SK-N-SH treated with all-trans-retinoic acid at 6 μM for 48 hours (cell line): ENCODE measurements at regions not wholly inside any gene's neighbourhood (a gene's known extent, or its start where the extent isn't known, plus 50 kb on each side); places are given as distances from the start of the nearest gene placed in this dataset.

ENCODE experiments used
- ATAC-seq: fragments of 200-7000 bp; cut with Tn5 transposase; 3 replicates; pipeline ENCODE4 v1.9.1; 2020; ENCODE audit warnings: mild to moderate bottlenecking, moderate library complexity
- ARNTL ChIP-seq: fragments of 450-650 bp; formaldehyde crosslinking; IDR thresholded peaks from 2 replicates; pipeline ENCODE4 v1.5.0; 2020; ENCODE audit warnings: low read depth, mild to moderate bottlenecking, moderate library complexity, borderline replicate concordance
- BACH2 ChIP-seq: fragments of 250-450 bp; sonication (Bioruptor Pico); IDR thresholded peaks from 2 replicates; pipeline ENCODE4 v1.9.0; 2021; ENCODE audit warnings: mild to moderate bottlenecking, borderline replicate concordance
- CSRNP3 ChIP-seq: fragments of 250-450 bp; sonication (Bioruptor Pico); IDR thresholded peaks from 2 replicates; pipeline ENCODE4 v1.5.1; 2021; ENCODE audit warnings: mild to moderate bottlenecking, moderate library complexity
- ESRRG ChIP-seq: fragments of 250-450 bp; sonication (Bioruptor Pico); IDR thresholded peaks from 2 replicates; pipeline ENCODE4 v1.6.1; 2021; ENCODE audit warnings: mild to moderate bottlenecking
- GLIS3 ChIP-seq: fragments of 250-450 bp; sonication (Bioruptor Pico); IDR thresholded peaks from 2 replicates; pipeline ENCODE4 v1.5.0; 2020; ENCODE audit warnings: mild to moderate bottlenecking, moderate library complexity
- ISL1 ChIP-seq: fragments of 250-450 bp; sonication (Bioruptor Pico); IDR thresholded peaks from 2 replicates; pipeline ENCODE4 v2.1.2; 2022; ENCODE audit warnings: mild to moderate bottlenecking, moderate library complexity
- OSR1 ChIP-seq: fragments of 250-450 bp; sonication (Bioruptor Pico); IDR thresholded peaks from 2 replicates; pipeline ENCODE4 v1.8.0; 2022; ENCODE audit warnings: moderate library complexity, mild to moderate bottlenecking, inconsistent platforms
- PATZ1 ChIP-seq: fragments of 250-450 bp; sonication (Bioruptor Pico); IDR thresholded peaks from 2 replicates; pipeline ENCODE4 v1.8.0; 2020; ENCODE audit warnings: mild to moderate bottlenecking, moderate library complexity, borderline replicate concordance
- POU6F1 ChIP-seq: fragments of 250-450 bp; sonication (Bioruptor Pico); IDR thresholded peaks from 2 replicates; pipeline ENCODE4 v1.8.0; 2021; ENCODE audit warnings: low read depth, mild to moderate bottlenecking, moderate library complexity, borderline replicate concordance
- PPARA ChIP-seq: fragments of 250-450 bp; sonication (Bioruptor Pico); IDR thresholded peaks from 2 replicates; pipeline ENCODE4 v1.5.0; 2020; ENCODE audit warnings: mild to moderate bottlenecking, borderline replicate concordance
- RARB ChIP-seq: fragments of 250-450 bp; sonication (Bioruptor Pico); IDR thresholded peaks from 2 replicates; pipeline ENCODE4 v1.8.0; 2021; ENCODE audit warnings: mild to moderate bottlenecking, moderate library complexity
- SNAI2 ChIP-seq: fragments of 250-450 bp; sonication (Bioruptor Pico); IDR thresholded peaks from 2 replicates; pipeline ENCODE4 v1.5.0; 2020; ENCODE audit warnings: mild to moderate bottlenecking, moderate library complexity
- TOX ChIP-seq: fragments of 250-450 bp; sonication (Bioruptor Pico); IDR thresholded peaks from 2 replicates; pipeline ENCODE4 v1.8.0; 2021; ENCODE audit warnings: mild to moderate bottlenecking, moderate library complexity, borderline replicate concordance
- TSHZ2 ChIP-seq: fragments of 250-450 bp; sonication (Bioruptor Pico); IDR thresholded peaks from 2 replicates; pipeline ENCODE4 v1.5.0; 2020; ENCODE audit warnings: mild to moderate bottlenecking, moderate library complexity
- ZC3H10 ChIP-seq: fragments of 250-450 bp; sonication (Bioruptor Pico); IDR thresholded peaks from 2 replicates; pipeline ENCODE4 v1.5.1; 2021; ENCODE audit warnings: mild to moderate bottlenecking, moderate library complexity
- ZFP3 ChIP-seq: fragments of 250-450 bp; sonication (Bioruptor Pico); IDR thresholded peaks from 2 replicates; pipeline ENCODE4 v1.5.0; 2020; ENCODE audit warnings: mild to moderate bottlenecking, moderate library complexity
- ZFP30 ChIP-seq: fragments of 450-650 bp; formaldehyde crosslinking; IDR thresholded peaks from 2 replicates; pipeline ENCODE4 v1.5.0; 2022; ENCODE audit warnings: mild to moderate bottlenecking, moderate library complexity
- ZNF565 ChIP-seq: fragments of 450-650 bp; formaldehyde crosslinking; conservative IDR thresholded peaks from 2 replicates; pipeline ENCODE4 v1.5.0; 2020; ENCODE audit warnings: low read depth, mild to moderate bottlenecking, moderate library complexity
- ZNF70 ChIP-seq: fragments of 450-650 bp; formaldehyde crosslinking; IDR thresholded peaks from 2 replicates; pipeline ENCODE4 v1.5.0; 2020; ENCODE audit warnings: mild to moderate bottlenecking, moderate library complexity
- ZNF8 ChIP-seq: fragments of 450-650 bp; formaldehyde crosslinking; IDR thresholded peaks from 2 replicates; pipeline ENCODE4 v1.5.0; 2020; ENCODE audit warnings: mild to moderate bottlenecking, moderate library complexity

GRCh38 chr17:79412110-79412509 lies 198.7 kb downstream of the RBFOX3 start:
- no peak for ATAC-seq
- TF ChIP-seq BACH2 (CRISPR knock-in tag) (0 out of 2 replicates have a peak, but pooled peaks have one; percentile 18), PATZ1 (CRISPR knock-in tag) (no peak), ZNF70 (CRISPR knock-in tag) (no peak), ZNF565 (no peak)

GRCh38 chr17:79411419-79411818 lies 199.4 kb downstream of the RBFOX3 start:
- no peak for TF ChIP-seq ZNF8
- no peak for TF ChIP-seq GLIS3 (CRISPR knock-in tag)
- TF ChIP-seq ZFP3 (CRISPR knock-in tag): no peak
- no peak for TF ChIP-seq PPARA (CRISPR knock-in tag)
- TF ChIP-seq BACH2 (CRISPR knock-in tag): no peak
- no peak for TF ChIP-seq TOX (CRISPR knock-in tag)
- TF ChIP-seq PATZ1 (CRISPR knock-in tag): no peak
- no peak for TF ChIP-seq ESRRG (CRISPR knock-in tag)
- no peak for TF ChIP-seq RARB
- TF ChIP-seq CSRNP3 (CRISPR knock-in tag): no peak
- no peak for TF ChIP-seq TSHZ2 (CRISPR knock-in tag)
- no peak for TF ChIP-seq ISL1
- TF ChIP-seq ZFP30 (CRISPR knock-in tag): no peak
- no peak for TF ChIP-seq ARNTL (CRISPR knock-in tag)
- TF ChIP-seq OSR1 (CRISPR knock-in tag): no peak
- no peak for TF ChIP-seq POU6F1 (CRISPR knock-in tag)
- no peak for TF ChIP-seq SNAI2 (CRISPR knock-in tag)
- no peak for TF ChIP-seq ZC3H10 (CRISPR knock-in tag)
- TF ChIP-seq, all 23 proteins: peak for 0
- ATAC-seq: no peak

- no peak for ATAC-seq
- TF ChIP-seq PATZ1 (CRISPR knock-in tag) (no peak), TSHZ2 (CRISPR knock-in tag) (no peak), SNAI2 (CRISPR knock-in tag) (no peak), CSRNP3 (CRISPR knock-in tag) (no peak), ZFP30 (CRISPR knock-in tag) (no peak)
These were observed 200.2 kb downstream of the RBFOX3 start for GRCh38 chr17:79410681-79411080.
